Mammary epithelial cell (primary cell): ENCODE measurements at regions not wholly inside any gene's neighbourhood (a gene's known extent, or its start where the extent isn't known, plus 50 kb on each side); places are given as distances from the start of the nearest gene placed in this dataset.

Experiments used
- EZH2 ChIP-seq: IDR thresholded peaks from 2 replicates; pipeline ENCODE4 v1.6.1; 2012; ENCODE audit warnings: low read length, inconsistent platforms, borderline replicate concordance
- TF ChIP-seq, protein P1 (sequence below), 2 donors: IDR thresholded peaks in 1 of 2; conservative IDR thresholded peaks in 1 of 2; 2 replicates each; pipeline ENCODE4 v1.5.1; 2011 to 2012; ENCODE audit warnings: inconsistent platforms in 2 of 2, low read length in 2 of 2, mild to moderate bottlenecking in 2 of 2, control low read depth in 1 of 2, low read depth in 1 of 2; ENCODE audit not compliant: insufficient read depth in 1 of 2; ENCODE audit errors: extremely low read depth in 1 of 2

DNA sequence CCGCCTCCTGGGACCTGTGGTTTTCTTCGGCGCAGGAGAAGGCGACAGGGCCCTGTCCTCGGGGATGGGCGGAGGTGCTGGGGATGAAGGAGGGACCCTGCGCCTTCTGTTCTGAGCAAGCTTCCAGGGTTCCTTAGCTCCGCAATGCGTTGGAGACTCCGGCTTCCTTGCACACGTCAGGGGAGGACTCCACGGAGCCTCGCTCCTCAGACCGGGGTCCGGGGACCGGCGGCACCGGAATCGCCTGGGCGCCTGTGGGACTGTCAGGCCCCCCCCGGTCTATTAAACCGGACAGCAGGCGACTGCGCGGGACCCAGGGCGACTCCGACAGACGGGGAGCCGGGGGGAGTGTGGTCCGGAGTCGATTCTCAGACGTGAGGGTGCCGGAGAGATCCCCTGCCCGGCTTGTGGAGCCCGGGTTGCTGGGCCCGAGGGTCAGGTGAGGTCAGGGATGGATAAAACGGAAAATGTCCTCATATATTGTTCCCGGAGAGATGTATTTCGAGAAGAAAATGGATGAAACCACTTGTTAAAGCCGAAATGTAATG is 227.4 kb downstream of the TEX29 start:
- TF ChIP-seq, protein P1, sequence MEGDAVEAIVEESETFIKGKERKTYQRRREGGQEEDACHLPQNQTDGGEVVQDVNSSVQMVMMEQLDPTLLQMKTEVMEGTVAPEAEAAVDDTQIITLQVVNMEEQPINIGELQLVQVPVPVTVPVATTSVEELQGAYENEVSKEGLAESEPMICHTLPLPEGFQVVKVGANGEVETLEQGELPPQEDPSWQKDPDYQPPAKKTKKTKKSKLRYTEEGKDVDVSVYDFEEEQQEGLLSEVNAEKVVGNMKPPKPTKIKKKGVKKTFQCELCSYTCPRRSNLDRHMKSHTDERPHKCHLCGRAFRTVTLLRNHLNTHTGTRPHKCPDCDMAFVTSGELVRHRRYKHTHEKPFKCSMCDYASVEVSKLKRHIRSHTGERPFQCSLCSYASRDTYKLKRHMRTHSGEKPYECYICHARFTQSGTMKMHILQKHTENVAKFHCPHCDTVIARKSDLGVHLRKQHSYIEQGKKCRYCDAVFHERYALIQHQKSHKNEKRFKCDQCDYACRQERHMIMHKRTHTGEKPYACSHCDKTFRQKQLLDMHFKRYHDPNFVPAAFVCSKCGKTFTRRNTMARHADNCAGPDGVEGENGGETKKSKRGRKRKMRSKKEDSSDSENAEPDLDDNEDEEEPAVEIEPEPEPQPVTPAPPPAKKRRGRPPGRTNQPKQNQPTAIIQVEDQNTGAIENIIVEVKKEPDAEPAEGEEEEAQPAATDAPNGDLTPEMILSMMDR (conservative IDR thresholded peaks at IDR 0.05 in 1 of 2, IDR thresholded peaks at IDR 0.05 in 1 of 2; ENCODE audit: extremely low read depth in 1 of 2, insufficient read depth in 1 of 2, low read depth in 1 of 2, low read length in 2 of 2), result no peak
- TF ChIP-seq EZH2, result no peak
